HG03575 (cell line): ENCODE measurements at regions not wholly inside any gene's neighbourhood (a gene's known extent, or its start where the extent isn't known, plus 50 kb on each side); places are given as distances from the start of the nearest gene placed in this dataset.
A peak's percentile ranks its signal among the peaks of the same experiment; 100 is the strongest.

ENCODE experiments used
- ATAC-seq: cut with Tn5 transposase; IDR thresholded peaks from one replicate; pipeline ENCODE4 v1.9.1; 2021; ENCODE audit not compliant: unreplicated experiment, insufficient number of reproducible peaks, low FRiP score; ENCODE audit errors: extremely low read depth

DNA sequence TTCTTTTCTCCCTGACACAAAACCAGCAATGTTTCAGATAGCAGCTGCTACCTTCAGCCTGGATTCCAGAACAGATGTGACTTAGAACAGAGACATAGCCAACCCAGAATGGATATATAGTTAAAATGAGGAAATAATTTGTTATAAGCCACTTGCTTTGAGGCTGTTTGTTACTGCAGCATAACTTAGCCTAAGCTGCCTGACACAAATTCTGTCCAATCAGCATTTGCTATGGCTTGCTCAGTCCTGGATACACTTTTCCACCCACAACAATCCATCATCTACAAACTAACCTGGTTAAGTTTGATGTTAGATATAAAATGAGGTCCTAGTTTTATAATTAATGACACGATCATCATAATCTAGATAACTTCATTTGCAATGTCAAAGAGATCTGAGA lies 480.4 kb downstream of the NR4A2 start:
- ATAC-seq, result no peak

- ATAC-seq, result no peak
These were observed 486.3 kb downstream of the NR4A2 start for GRCh38 chr2:155846259-155846658.

DNA sequence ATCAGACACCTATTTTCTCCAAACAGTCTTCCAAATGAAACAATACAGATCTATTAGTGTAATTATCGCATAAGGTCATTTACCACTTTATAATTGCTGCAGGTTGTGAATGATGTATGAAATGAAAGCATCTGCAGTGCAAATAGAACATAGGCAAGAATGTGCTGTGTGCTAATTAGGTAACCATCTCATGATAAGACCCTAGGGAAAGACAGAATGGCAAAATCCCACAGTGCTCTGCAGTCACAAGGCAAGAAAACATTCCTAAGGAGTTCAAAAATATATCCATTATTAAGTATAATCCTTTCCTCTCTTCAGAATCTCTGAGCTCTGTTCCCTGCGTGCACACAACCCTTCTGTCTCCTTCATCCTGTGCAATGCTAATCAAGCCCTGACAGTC lies 488.1 kb downstream of the NR4A2 start:
- ATAC-seq, result no peak

DNA sequence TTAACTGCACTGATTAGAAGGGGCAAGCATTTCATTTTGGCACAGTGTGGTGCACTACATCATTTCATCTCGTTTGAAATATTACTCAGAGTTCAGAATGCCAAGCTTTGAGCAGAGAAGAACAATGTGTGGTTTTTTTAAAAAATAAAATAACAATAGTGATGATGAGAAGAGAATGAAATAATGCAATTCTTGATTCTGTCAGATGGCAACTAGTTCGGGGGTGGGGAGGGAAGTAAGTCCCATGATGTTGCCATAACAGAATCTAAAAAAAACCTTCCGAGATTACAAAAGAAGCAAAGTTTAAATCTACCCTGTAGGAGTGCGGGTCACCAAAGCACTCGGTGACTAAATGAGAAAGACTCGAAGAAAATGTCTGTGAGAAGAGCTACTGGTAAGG lies 490.4 kb downstream of the NR4A2 start:
- no peak for ATAC-seq

DNA sequence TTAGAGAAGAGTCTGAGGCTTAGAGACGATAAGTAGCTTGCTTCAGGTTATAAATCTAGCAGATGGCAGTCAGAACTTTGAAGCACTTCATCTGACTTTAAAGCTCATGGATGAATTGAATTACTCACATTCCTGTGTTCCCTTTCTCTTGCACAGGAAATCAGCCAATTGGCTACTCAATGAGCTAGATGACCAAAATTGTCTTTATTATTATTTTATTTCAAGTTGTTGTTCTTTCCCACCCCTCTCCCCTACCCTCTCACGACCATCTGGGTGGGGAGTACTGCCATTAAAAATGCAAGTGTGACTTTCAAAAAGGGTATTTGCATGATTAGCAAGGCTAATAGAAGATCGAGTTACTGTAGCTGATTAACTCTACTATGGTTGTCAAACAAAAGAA lies 491.1 kb downstream of the NR4A2 start:
- no peak for ATAC-seq

- no peak for ATAC-seq
These were observed 491.9 kb downstream of the NR4A2 start for GRCh38 chr2:155840661-155841060.

GRCh38 chr2:155839991-155840390 lies 492.5 kb downstream of the NR4A2 start:
- ATAC-seq, result no peak

GRCh38 chr2:155839436-155839835 lies 493.1 kb downstream of the NR4A2 start:
- ATAC-seq, result no peak

DNA sequence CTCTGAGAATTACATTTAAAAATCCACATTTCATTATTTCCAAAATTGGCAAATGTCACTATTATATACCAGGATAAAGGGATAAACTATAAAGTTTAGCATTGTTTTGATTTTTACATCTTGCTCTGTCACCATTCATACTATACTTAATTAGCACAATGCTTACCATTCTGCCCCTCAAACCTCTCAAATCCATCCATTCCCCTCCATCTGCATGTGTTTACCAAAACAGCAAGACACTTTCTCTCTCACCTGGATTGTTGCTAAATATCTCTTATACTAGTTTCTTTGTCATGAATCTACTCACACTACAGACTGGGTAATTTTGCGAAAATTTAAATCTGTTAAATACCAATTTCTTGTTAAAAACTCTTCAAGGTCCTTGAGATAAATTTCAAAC lies 496.1 kb downstream of the NR4A2 start:
- ATAC-seq, result no peak

- ATAC-seq, result no peak
These were observed 501.5 kb downstream of the NR4A2 start for GRCh38 chr2:155830817-155831579.

DNA sequence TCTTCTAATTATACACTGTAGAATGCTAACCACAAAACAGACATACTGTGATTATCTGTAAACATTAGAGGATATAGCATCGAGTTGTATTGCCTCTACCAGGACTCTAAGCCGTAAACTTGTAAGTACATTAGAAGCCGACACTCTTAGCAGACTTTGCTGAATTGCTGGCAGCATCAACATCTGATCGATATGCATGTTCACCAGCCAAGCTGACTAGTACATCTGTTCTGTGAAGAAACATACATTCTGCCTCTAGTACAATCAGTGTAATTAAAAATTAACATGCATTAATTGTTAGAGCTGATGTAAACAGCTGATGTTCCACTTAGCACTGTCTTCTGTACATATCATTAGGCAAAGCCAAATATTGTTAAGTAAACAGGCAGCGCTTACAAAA lies 502.2 kb downstream of the NR4A2 start:
- no peak for ATAC-seq

GRCh38 chr2:155825876-155826275 lies 506.6 kb downstream of the NR4A2 start:
- ATAC-seq, result no peak

DNA sequence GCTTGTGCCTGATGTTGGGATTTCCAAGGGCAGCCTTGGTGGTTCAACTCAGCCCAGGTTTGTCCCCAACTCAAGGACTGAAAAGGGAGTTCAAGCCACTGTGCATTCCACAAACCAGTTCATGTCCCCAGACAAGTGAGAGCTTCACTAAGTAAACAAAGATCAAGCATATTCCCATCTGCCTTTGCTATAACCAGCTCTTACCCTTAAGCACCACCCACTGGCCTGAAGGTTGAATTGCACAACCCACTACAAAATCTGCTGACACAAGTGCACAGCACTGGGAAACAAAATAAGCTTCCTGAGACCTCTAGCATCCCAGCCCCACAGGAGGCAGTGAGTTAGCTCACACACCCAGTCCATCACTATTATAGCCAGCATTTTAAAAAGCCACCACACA lies 516.7 kb downstream of the NR4A2 start:
- peak; percentile 89 for ATAC-seq

GRCh38 chr2:155815275-155815674 lies 517.2 kb downstream of the NR4A2 start:
- ATAC-seq, result no peak

DNA sequence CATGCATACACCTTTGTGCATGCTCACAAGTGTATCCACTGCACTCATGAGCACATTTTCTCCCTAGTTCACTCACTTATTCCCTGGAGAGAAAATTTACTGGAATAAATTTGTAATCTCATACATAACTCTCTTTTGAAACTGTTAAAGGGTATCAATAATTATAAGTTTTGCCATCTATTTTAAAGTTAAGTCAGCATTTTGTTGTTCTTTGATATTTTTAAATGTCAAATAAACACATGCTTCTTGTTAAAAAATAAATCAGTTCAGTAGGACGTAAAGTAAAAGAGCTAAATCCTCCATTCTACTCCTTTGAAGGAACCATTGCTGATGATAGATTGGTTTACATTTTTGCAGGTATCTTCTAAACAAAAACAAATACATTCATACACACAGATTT lies 522.1 kb downstream of the NR4A2 start:
- ATAC-seq, result no peak

DNA sequence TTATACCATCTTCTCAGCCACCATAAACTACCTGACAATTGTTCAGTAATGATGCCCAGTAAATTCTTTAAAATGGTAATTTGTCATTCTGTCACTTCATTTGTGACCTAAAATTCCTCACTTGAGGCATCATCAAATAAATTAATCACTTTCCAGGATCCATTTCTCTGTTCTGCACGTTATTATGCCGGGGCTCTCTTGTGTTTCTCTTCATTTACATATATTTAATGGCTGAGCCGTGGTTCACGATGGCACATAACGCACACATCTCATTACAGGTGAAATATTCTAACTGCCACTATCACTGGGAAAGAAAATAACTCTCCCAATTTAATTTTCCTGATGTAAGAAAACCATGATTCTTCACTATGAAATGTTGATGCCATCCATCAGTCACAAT lies 529.6 kb downstream of the NR4A2 start:
- ATAC-seq, result no peak

- no peak for ATAC-seq
These were observed 539.9 kb downstream of the NR4A2 start for GRCh38 chr2:155792666-155793065.

GRCh38 chr2:155770516-155770915 lies 562.0 kb downstream of the NR4A2 start:
- no peak for ATAC-seq

GRCh38 chr2:155766342-155767115 lies 566.0 kb downstream of the NR4A2 start:
- ATAC-seq, result no peak

- ATAC-seq, result no peak
These were observed 577.0 kb downstream of the NR4A2 start for GRCh38 chr2:155755481-155755880.
